DOHH2 (cell line): ENCODE measurements at regions not wholly inside any gene's neighbourhood (a gene's known extent, or its start where the extent isn't known, plus 50 kb on each side); places are given as distances from the start of the nearest gene placed in this dataset.

Experiments used
- H3F3A ChIP-seq: fragments of 200-600 bp; sonication (generic), shearing (Covaris generic); 2 replicates; pipeline ENCODE4 v1.6.0; 2016; ENCODE audit warnings: antibody characterized with exemption, mild to moderate bottlenecking; ENCODE audit not compliant: control insufficient read depth, insufficient read depth
- H3K27ac ChIP-seq: fragments of 200-600 bp; sonication (generic); 2 replicates; pipeline ENCODE4 v1.5.1; 2014; ENCODE audit warnings: low read depth, mild to moderate bottlenecking, low read length, moderate library complexity
- H3K27me3 ChIP-seq: fragments of 200-600 bp; sonication (generic); 2 replicates; pipeline ENCODE4 v1.6.1; 2014; ENCODE audit warnings: mild to moderate bottlenecking, low read length, mixed read lengths; ENCODE audit not compliant: control insufficient read depth
- H3K36me3 ChIP-seq: fragments of 200-600 bp; sonication (generic); 2 replicates; pipeline ENCODE4 v1.6.1; 2014; ENCODE audit warnings: mild to moderate bottlenecking, low read length, moderate library complexity, mixed read lengths; ENCODE audit not compliant: control insufficient read depth
- H3K4me1 ChIP-seq: fragments of 200-600 bp; sonication (generic); 2 replicates; pipeline ENCODE4 v1.6.1; 2014; ENCODE audit warnings: mild to moderate bottlenecking, low read length, mixed read lengths; ENCODE audit not compliant: control insufficient read depth
- H3K4me2 ChIP-seq: fragments of 200-600 bp; sonication (generic); 2 replicates; pipeline ENCODE4 v1.6.0; 2014; ENCODE audit warnings: mild to moderate bottlenecking, low read length, moderate library complexity
- H3K4me3 ChIP-seq: fragments of 200-600 bp; sonication (generic); 2 replicates; pipeline ENCODE4 v1.5.1; 2014; ENCODE audit warnings: mild to moderate bottlenecking, low read length, mixed read lengths
- H3K79me2 ChIP-seq: fragments of 200-600 bp; sonication (generic); 2 replicates; pipeline ENCODE4 v1.6.1; 2014; ENCODE audit warnings: mild to moderate bottlenecking, low read length, mixed read lengths; ENCODE audit not compliant: control insufficient read depth
- H3K9me2 ChIP-seq: fragments of 200-600 bp; sonication (generic); replicated peaks from 2 replicates; pipeline ENCODE4 v1.6.1; 2014; ENCODE audit warnings: mild to moderate bottlenecking, low read length, mixed read lengths; ENCODE audit not compliant: control insufficient read depth
- H3K9me3 ChIP-seq: fragments of 200-600 bp; sonication (generic); 2 replicates; pipeline ENCODE4 v1.6.1; 2014; ENCODE audit warnings: antibody characterized with exemption, low read length, mixed read lengths; ENCODE audit not compliant: control insufficient read depth, insufficient read depth
- H4K20me1 ChIP-seq: fragments of 200-600 bp; sonication (generic); 2 replicates; pipeline ENCODE4 v1.6.0; 2014; ENCODE audit warnings: low read depth, mild to moderate bottlenecking, antibody characterized with exemption, low read length, moderate library complexity; ENCODE audit not compliant: control insufficient read depth, insufficient read depth
- EZH2phosphoT487 ChIP-seq: fragments of 200-600 bp; sonication (generic); IDR thresholded peaks from 2 replicates; pipeline ENCODE4 v1.6.1; 2017; ENCODE audit warnings: borderline replicate concordance, mild to moderate bottlenecking, antibody characterized with exemption, low read length, moderate library complexity, mixed read lengths
- TF ChIP-seq, protein P1 (sequence below): fragments of 200-600 bp; sonication (generic); IDR thresholded peaks from one replicate; pipeline ENCODE4 v1.5.1; 2014; ENCODE audit warnings: antibody characterized with exemption, mild to moderate bottlenecking, low read depth, low read length; ENCODE audit not compliant: poor library complexity, severe bottlenecking

- no peaks in the 10 kb centered on the region for H3K4me1 ChIP-seq
- H3K27me3 ChIP-seq: no peaks in the 10 kb centered on the region
- TF ChIP-seq, protein P1, sequence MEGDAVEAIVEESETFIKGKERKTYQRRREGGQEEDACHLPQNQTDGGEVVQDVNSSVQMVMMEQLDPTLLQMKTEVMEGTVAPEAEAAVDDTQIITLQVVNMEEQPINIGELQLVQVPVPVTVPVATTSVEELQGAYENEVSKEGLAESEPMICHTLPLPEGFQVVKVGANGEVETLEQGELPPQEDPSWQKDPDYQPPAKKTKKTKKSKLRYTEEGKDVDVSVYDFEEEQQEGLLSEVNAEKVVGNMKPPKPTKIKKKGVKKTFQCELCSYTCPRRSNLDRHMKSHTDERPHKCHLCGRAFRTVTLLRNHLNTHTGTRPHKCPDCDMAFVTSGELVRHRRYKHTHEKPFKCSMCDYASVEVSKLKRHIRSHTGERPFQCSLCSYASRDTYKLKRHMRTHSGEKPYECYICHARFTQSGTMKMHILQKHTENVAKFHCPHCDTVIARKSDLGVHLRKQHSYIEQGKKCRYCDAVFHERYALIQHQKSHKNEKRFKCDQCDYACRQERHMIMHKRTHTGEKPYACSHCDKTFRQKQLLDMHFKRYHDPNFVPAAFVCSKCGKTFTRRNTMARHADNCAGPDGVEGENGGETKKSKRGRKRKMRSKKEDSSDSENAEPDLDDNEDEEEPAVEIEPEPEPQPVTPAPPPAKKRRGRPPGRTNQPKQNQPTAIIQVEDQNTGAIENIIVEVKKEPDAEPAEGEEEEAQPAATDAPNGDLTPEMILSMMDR: no peak
- no peak for TF ChIP-seq EZH2phosphoT487
- no peaks in the 10 kb centered on the region for H3K9me2 ChIP-seq
- no peak overlapping the region for H3K4me3 ChIP-seq
- H3K4me2 ChIP-seq: no peak overlapping the region
- H4K20me1 ChIP-seq: no peaks in the 10 kb centered on the region
- no peak overlapping the region for H3K27ac ChIP-seq
- H3K79me2 ChIP-seq: no peaks in the 10 kb centered on the region
- no peaks in the 10 kb centered on the region for H3K36me3 ChIP-seq
- H3K9me3 ChIP-seq: no peaks in the 10 kb centered on the region
- no peaks in the 10 kb centered on the region for H3F3A ChIP-seq
These were observed 724.8 kb upstream of the RIOK2 start for GRCh38 chr5:97907646-97908400.

DNA sequence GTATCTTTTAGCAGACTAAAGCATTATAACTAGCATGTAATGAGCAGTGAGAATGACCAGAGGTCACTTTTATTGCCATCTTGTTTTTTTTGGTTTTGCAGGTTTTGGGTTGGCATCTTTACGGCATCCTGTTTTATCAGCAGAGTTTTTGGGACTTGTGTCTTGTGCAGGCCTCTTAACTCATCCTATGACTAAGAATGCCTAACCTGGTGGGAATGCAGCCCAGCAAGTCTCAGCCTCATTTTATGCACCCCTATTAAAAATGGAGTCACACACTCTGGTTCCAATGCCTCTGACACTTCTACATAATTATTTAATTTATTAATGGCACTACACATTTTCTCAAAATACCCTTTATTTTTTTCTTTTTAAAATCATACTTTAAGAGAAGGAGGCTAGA is 726.5 kb upstream of the RIOK2 start:
- Histone ChIP-seq H3K4me3 (no peak overlapping the region), H3K4me2 (no peak overlapping the region), H3K36me3 (no peaks in the 10 kb centered on the region), H3K79me2 (no peaks in the 10 kb centered on the region), H3K9me2 (no peaks in the 10 kb centered on the region), H4K20me1 (no peaks in the 10 kb centered on the region), H3K9me3 (no peaks in the 10 kb centered on the region), H3F3A (no peaks in the 10 kb centered on the region), H3K4me1 (no peaks in the 10 kb centered on the region), H3K27ac (no peak overlapping the region), H3K27me3 (no peaks in the 10 kb centered on the region)
- TF ChIP-seq EZH2phosphoT487: no peak
- TF ChIP-seq, protein P1: no peak

DNA sequence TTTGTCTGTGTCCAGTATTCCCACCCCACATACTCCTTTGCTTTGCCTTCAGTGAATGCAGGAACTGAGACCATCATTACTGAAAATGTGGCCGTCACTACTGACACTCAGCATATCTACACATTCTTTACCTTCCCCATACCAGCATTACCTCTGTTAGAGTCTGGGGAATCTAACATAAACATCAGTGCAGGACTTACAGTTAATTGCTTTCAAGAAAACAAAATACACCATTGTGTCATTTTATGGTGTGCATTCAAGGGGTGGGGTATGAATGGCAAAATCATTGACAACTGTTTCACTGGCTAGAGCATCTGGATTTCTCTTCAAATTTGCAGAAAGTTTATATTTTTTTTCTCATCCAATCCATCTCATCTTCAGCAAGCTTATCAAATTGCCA is 731.4 kb upstream of the RIOK2 start:
- TF ChIP-seq, protein P1: no peak
- TF ChIP-seq EZH2phosphoT487: no peak
- Histone ChIP-seq H3K4me3 (no peak overlapping the region), H3K27ac (no peak overlapping the region), H3K79me2 (no peaks in the 10 kb centered on the region), H3K36me3 (no peaks in the 10 kb centered on the region), H3F3A (no peaks in the 10 kb centered on the region), H3K9me2 (no peaks in the 10 kb centered on the region), H3K27me3 (no peaks in the 10 kb centered on the region), H4K20me1 (no peaks in the 10 kb centered on the region), H3K9me3 (no peaks in the 10 kb centered on the region), H3K4me2 (no peak overlapping the region), H3K4me1 (no peaks in the 10 kb centered on the region)
